ENCODE measurements at regions not wholly inside any gene's neighbourhood (a gene's known extent, or its start where the extent isn't known, plus 50 kb on each side); places are given as distances from the start of the nearest gene placed in this dataset.

- TF ChIP-seq CTCF (IDR thresholded peaks at IDR 0.05; ENCODE audit: insufficient read depth, low read depth, low read length) (no peak), EZH2 (IDR thresholded peaks at IDR 0.05; ENCODE audit: insufficient read depth, low read length) (no peak)
Measured at GRCh38 chr2:120845277-120845676, 109.6 kb downstream of the GLI2 start.
